ENCODE measurements at regions not wholly inside any gene's neighbourhood (a gene's known extent, or its start where the extent isn't known, plus 50 kb on each side); places are given as distances from the start of the nearest gene placed in this dataset.

- DNase-seq = no peak
Measured at GRCh38 chr10:2850202-2850601, 217.1 kb upstream of the PFKP start.

GRCh38 chr10:2844925-2845324, 222.4 kb upstream of the PFKP start:
- no peak for DNase-seq

DNA sequence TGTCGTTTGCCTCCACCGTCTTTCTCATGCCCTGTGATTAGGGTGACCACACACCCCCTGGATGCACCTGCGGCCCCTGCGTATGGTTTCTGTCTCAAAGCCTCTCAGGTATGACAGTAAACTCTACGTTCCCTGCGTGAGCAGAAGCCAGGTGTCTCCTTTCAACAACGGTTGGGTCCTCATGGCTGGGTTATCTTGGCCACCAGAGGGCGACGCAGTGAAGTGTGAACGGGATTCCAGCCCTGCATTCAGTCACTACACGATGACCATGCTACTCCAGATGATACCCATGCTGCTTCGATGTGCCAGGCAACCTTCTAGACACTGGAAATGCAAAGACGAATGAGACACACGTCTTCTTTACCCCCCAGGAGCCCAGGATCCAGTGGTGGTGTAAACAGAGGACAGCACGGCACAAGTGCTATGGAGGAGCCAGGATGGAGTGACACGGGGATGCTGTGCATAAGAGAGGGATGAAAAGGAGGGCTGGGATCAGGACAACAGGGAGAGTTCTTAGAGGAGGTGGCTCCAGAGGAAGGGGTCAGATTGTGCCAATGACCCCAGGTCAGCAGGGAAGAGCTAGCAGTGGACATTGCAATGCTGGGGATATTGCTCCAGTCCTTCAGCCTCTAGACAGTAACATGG, 228.1 kb upstream of the PFKP start:
- no peak for DNase-seq

- DNase-seq = no peak
Measured at GRCh38 chr10:2837674-2838073, 229.7 kb upstream of the PFKP start.

DNA sequence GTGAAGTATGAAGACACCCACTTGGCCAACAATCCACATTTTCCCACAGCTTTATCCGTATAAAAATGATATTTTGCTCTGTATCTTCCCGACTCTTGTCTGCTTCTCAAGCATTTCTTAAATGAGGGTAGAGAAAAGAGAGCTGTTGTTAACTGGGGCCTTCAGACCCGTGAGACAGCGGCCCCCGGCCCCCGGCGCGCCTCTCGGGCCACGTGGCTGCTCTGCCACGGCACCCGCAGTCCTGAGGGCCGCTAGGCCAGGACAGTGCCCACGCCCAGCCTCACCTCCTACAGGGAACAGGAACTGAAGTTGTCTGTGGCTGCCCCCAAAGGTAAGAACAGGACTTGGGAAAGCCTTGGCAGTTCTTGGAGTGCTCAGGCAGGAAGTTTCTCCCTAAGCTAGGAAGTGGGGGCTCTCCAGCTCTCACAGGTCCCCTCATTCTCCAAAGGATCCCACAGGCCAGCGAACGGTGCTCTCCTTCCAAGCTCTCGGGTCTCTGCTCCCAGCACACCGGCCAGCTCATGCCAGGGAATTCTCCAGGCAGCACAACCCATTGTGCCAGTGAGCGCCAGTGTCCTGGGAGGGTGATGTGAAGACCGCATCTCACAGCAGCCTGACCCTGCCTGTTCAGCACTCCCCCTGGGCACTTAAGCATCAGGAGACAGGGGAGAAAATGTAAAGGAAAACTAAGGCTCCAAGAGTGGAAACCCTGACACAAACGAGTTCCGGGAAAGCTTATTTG, 230.3 kb upstream of the PFKP start:
- no peak for DNase-seq

- DNase-seq = no peak
Measured at GRCh38 chr10:2834214-2834613, 233.1 kb upstream of the PFKP start.

DNA sequence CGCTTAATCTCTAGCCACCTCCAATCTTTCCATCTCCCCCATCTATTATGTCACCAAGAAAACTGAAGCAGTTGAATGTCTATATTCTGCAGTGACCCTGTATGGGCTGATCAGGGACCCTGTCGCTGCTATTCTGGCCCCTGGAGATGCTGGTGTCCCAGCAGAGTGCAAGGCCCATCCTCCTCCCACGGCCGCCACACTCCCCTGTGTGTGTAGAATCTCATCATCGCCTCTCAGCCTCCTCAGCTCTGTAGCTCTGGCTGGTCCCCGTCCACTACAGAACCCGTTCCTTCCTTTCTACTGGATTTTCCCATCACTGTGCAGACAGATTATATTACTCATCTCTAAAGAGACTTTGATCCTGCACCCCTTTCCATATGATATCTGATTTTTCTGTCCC, 235.8 kb upstream of the PFKP start:
- DNase-seq = no peak

DNA sequence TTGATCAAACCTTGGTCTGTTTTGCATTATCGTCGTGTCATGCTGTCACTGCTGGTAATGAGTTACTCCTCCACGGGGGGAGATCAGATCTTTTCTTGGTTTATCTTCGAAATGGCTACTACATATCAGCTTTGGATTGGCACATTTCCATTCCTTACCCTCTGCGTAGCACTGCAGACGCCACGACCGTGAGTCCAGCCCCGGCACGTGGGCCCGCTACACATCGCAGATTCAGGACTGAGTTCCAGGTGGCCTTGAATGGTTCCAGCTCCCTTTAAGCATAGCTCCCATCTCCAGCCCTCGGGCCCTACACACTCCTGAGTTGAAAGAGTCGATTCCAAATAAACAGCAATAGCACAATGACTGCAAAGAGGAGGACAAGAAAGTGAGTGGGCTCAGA, 238.6 kb upstream of the PFKP start:
- DNase-seq = no peak

DNA sequence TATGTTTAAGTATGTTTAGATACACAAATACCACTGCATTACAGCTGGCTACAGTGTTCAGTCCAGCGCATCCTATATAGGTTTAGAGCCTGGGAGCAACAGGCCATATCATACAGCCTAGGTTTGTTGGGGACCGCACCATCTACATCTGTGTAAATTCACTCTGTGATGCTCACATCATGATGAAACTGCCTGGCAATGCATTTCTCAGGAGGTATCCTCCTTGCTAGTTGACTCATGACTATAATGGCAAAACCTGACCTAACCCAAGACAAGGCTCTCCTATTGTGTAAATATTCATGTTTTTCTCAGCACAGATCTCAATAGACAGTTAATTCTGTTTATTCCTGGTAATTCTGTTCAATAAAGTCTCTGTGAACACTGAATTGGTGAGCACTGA, 240.7 kb upstream of the PFKP start:
- no peak for DNase-seq

DNA sequence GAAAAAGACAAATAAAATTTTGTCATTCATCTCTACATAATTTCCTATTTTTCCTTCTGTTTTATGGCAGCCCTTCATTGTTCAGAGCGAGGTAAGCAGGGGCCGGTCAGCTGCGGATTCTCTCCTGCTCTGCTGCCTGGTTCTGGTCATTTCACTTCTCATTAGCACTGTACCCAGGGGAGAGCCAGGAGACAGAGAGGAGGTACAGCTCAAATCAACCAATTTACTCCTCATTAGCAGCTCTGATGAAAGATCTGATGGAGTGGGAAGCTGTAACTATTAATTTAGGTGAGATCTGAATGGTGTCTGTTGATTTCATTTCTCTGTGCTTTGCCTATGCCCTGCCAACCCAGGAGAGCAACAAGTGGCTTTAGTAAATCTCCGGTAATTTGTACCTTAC, 241.5 kb upstream of the PFKP start:
- no peak for DNase-seq

GRCh38 chr10:2817940-2818636, 249.3 kb upstream of the PFKP start:
- DNase-seq = no peak

- DNase-seq = no peak
Measured at GRCh38 chr10:2813693-2814092, 253.7 kb upstream of the PFKP start.

- DNase-seq = no peak
Measured at GRCh38 chr10:2813286-2813685, 254.1 kb upstream of the PFKP start.

- no peak for DNase-seq
Measured at GRCh38 chr10:2812631-2813030, 254.7 kb upstream of the PFKP start.

- DNase-seq = no peak
Measured at GRCh38 chr10:2800178-2800577, 267.2 kb upstream of the PFKP start.

GRCh38 chr10:2798336-2799022, 268.9 kb upstream of the PFKP start:
- no peak for DNase-seq

DNA sequence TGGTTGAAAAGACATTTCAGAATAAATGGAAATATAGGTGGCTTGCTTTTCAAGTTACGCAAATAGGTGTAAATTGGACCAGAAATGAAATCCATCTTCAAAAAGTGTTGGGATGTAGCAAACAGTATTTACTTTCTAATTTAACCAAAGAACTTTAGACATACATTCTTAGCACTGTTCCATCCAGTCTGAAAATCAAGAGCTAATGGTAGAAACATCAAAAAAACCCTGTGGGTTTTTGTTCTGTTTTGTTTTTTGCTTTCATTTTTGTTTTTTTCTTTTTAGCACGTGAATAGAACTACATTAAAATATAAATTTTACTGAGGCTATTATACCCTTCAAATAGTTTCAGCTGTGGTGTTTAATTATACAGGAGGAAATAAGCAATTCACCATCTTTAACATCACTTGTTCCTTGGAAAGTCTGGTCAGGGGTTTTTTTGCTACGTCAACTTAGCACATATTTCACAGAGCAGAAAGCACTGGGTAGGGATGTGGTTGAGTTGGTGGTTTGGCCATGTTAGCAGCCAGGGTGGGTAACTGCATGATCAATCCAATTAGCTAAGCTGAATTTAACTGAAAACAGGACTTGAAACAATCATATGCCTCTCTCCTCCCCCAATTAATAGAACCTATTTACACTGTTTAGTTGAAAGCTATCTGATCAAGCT, 275.4 kb upstream of the PFKP start:
- DNase-seq = no peak

DNA sequence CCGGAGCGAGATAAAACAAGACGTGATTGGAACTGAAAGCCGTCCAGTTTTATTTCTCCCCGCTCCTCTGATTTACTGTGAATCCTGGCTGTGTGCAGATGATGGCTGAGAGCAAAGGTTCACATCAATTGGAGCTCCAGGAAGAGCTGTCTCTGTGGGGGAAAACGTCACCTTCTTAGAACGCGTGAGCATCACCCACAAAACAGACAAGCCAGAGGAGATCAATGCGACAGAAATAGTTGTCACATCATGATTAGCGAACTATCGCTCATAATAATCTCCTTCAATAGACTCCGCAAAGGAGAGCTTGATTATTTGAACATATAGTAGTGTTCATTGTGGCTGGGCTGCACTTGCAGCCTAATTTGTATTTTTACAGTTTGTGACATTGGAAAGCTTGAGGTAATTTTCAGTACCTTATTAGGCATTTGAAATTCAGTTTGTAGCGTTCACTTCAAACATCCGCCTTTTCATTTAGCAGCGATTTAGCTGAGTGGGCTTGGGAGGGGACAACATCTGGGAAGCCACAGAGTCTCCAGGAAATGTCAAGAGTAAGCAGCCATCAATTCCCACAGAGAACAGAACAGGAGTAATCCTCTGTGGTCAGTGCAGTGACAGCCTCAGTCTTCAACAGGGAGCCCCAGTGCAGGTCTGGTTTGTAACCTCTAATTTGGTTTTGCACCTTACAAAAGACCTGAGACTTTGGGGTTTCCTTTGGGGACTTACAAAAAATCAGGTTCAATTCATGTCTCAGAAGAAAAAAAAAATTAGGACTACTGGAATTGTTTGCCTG, 276.8 kb upstream of the PFKP start:
- no peak for DNase-seq

DNA sequence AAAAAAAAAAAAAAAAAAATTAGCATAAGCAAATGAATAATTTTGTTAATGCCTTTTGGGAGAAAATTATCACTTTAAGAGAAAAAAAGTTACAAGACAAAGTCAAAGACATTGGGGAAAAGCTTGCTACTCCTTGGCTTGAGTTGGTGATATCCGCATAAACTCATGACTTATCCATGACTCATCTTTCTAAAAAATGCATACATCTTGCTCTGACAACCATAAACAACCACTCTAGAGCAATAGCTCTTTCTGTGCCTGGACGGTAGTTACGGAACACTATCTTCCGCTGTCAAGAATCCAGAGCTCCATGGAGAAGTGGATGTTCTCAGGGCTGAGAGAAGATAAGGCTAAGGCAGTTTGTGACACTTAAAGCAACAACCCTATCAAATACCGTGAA, 281.1 kb upstream of the PFKP start:
- DNase-seq = no peak

DNA sequence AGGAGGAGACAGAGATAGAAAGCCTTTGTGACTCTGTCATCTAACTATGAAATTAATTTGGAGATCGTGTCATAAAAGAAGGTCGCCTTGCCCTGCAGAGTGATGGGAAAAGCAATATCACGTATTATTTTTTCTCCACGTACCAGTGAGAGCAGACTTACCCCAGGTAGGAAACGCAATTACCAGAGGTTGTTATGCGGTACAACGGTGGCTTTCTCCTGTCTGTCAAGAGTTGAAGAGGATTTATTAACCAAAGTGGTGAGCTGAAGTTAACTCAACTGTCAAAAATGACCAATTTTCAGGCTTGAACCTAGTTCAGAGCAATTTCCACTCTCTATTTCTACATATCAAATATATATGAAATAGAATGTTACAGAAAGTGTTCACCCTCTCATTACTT, 282.6 kb upstream of the PFKP start:
- no peak for DNase-seq

DNA sequence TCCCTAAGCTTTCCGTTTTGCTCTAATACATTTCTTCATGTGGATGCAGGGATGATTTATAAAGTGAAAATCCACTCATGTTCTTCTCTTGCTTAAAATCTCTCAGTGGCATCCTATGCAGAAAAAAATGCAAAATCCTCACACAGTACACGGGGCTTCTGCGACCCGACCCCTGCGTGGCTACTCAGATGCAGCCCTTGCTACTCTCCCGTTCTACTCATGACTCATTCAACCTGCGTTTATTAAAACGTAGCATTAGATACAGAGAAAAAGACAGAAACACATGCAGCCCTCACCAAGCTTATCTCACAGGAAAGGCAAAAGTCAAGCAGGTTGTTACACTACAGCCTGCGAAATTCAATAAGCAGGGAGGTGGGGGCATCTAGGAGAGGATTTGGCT, 284.4 kb upstream of the PFKP start:
- DNase-seq = no peak

DNA sequence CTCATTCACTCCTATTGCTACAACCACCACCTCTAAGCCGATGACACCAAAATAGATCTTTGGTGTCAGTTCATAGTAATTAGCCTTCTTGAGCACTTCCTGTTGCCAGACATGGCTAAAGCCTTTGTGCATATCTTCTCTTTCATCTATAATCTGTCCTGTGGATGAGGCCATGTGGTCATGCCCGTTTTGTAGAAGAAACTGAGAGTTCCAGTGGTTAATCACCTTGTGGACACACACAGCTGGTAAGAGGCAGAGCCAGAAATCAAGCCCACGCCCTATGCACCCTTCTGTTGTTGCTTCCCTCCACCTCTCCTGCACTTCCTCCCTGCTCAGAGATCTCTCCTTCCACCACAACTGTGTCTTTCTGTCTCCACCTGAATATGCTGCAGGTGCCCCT, 285.1 kb upstream of the PFKP start:
- no peak for DNase-seq
